ENCODE measurements at regions not wholly inside any gene's neighbourhood (a gene's known extent, or its start where the extent isn't known, plus 50 kb on each side); places are given as distances from the start of the nearest gene placed in this dataset.

- Histone ChIP-seq H3K36me3 (ENCODE audit: control insufficient read depth in 2 of 2, insufficient read depth in 2 of 2, low read length in 1 of 2) (no peaks in the 10 kb centered on the region), H3K4me3 (ENCODE audit: low read depth in 1 of 2, low read length in 2 of 2) (no peak overlapping the region), H3K27ac (ENCODE audit: low read depth in 2 of 2, low read length in 1 of 2) (no peak overlapping the region), H3K27me3 (ENCODE audit: control insufficient read depth in 1 of 2, insufficient read depth in 2 of 2, low read length in 2 of 2) (no peaks in the 10 kb centered on the region), H3K4me1 (ENCODE audit: control insufficient read depth in 2 of 2, insufficient read depth in 2 of 2, low read length in 1 of 2) (no peaks in the 10 kb centered on the region), H3K9me3 (ENCODE audit: control insufficient read depth in 2 of 2, insufficient read depth in 1 of 2, low read depth in 1 of 2, low read length in 1 of 2) (peaks cover 0 to 5% of the 10 kb centered on the region in 2 donors)
Measured at GRCh38 chr18:60319129-60319528, 53.4 kb downstream of the MC4R start.

GRCh38 chr18:60311676-60312360, 60.8 kb downstream of the MC4R start:
- H3K27me3 ChIP-seq (ENCODE audit: control insufficient read depth in 1 of 2, insufficient read depth in 2 of 2, low read length in 2 of 2) = no peaks in the 10 kb centered on the region
- H3K4me3 ChIP-seq (ENCODE audit: low read depth in 1 of 2, low read length in 2 of 2) = no peak overlapping the region
- H3K36me3 ChIP-seq (ENCODE audit: control insufficient read depth in 2 of 2, insufficient read depth in 2 of 2, low read length in 1 of 2) = no peaks in the 10 kb centered on the region
- no peaks in the 10 kb centered on the region for H3K9me3 ChIP-seq (ENCODE audit: control insufficient read depth in 2 of 2, insufficient read depth in 1 of 2, low read depth in 1 of 2, low read length in 1 of 2)
- 56 to 57% methylated on average over 1 of the region's 1 CpG for WGBS, 2 donors
- no peaks in the 10 kb centered on the region for H3K4me1 ChIP-seq (ENCODE audit: control insufficient read depth in 2 of 2, insufficient read depth in 2 of 2, low read length in 1 of 2)
- H3K27ac ChIP-seq (ENCODE audit: low read depth in 2 of 2, low read length in 1 of 2) = no peak overlapping the region

GRCh38 chr18:60295674-60296073, 76.9 kb downstream of the MC4R start:
- no peaks in the 10 kb centered on the region for H3K9me3 ChIP-seq (ENCODE audit: control insufficient read depth in 2 of 2, insufficient read depth in 1 of 2, low read depth in 1 of 2, low read length in 1 of 2)
- H3K27me3 ChIP-seq (ENCODE audit: control insufficient read depth in 1 of 2, insufficient read depth in 2 of 2, low read length in 2 of 2) = no peaks in the 10 kb centered on the region
- H3K36me3 ChIP-seq (ENCODE audit: control insufficient read depth in 2 of 2, insufficient read depth in 2 of 2, low read length in 1 of 2) = no peaks in the 10 kb centered on the region
- no peaks in the 10 kb centered on the region for H3K4me1 ChIP-seq (ENCODE audit: control insufficient read depth in 2 of 2, insufficient read depth in 2 of 2, low read length in 1 of 2)
- 58 to 82% methylated on average over 4 of the region's 4 CpGs for WGBS, 2 donors
- no peak overlapping the region for H3K27ac ChIP-seq (ENCODE audit: low read depth in 2 of 2, low read length in 1 of 2)
- H3K4me3 ChIP-seq (ENCODE audit: low read depth in 1 of 2, low read length in 2 of 2) = no peak overlapping the region

GRCh38 chr18:60292186-60292585, 80.4 kb downstream of the MC4R start:
- H3K27me3 ChIP-seq (ENCODE audit: control insufficient read depth in 1 of 2, insufficient read depth in 2 of 2, low read length in 2 of 2) = no peaks in the 10 kb centered on the region
- WGBS, 2 donors = 90 to 92% methylated on average over 4 of the region's 4 CpGs
- no peak overlapping the region for H3K4me3 ChIP-seq (ENCODE audit: low read depth in 1 of 2, low read length in 2 of 2)
- H3K9me3 ChIP-seq (ENCODE audit: control insufficient read depth in 2 of 2, insufficient read depth in 1 of 2, low read depth in 1 of 2, low read length in 1 of 2) = no peaks in the 10 kb centered on the region
- no peaks in the 10 kb centered on the region for H3K36me3 ChIP-seq (ENCODE audit: control insufficient read depth in 2 of 2, insufficient read depth in 2 of 2, low read length in 1 of 2)
- no peak overlapping the region for H3K27ac ChIP-seq (ENCODE audit: low read depth in 2 of 2, low read length in 1 of 2)
- H3K4me1 ChIP-seq (ENCODE audit: control insufficient read depth in 2 of 2, insufficient read depth in 2 of 2, low read length in 1 of 2) = no peaks in the 10 kb centered on the region

- 32 to 43% methylated on average over 1 of the region's 1 CpG for WGBS, 2 donors
Measured at GRCh38 chr18:60279391-60279790, 93.2 kb downstream of the MC4R start.

GRCh38 chr18:60277855-60278480, 94.6 kb downstream of the MC4R start:
- Histone ChIP-seq H3K36me3 (ENCODE audit: control insufficient read depth in 2 of 2, insufficient read depth in 2 of 2, low read length in 1 of 2) (no peaks in the 10 kb centered on the region), H3K27me3 (ENCODE audit: control insufficient read depth in 1 of 2, insufficient read depth in 2 of 2, low read length in 2 of 2) (no peaks in the 10 kb centered on the region), H3K4me1 (ENCODE audit: control insufficient read depth in 2 of 2, insufficient read depth in 2 of 2, low read length in 1 of 2) (no peaks in the 10 kb centered on the region), H3K4me3 (ENCODE audit: low read depth in 1 of 2, low read length in 2 of 2) (no peak overlapping the region), H3K9me3 (ENCODE audit: control insufficient read depth in 2 of 2, insufficient read depth in 1 of 2, low read depth in 1 of 2, low read length in 1 of 2) (no peaks in the 10 kb centered on the region), H3K27ac (ENCODE audit: low read depth in 2 of 2, low read length in 1 of 2) (no peak overlapping the region)
- WGBS, 2 donors = 39 to 53% methylated on average over 4 of the region's 4 CpGs

More at GRCh38 chr18:60279391-60279790, 93.2 kb downstream of the MC4R start:
- no peaks in the 10 kb centered on the region for H3K36me3 ChIP-seq (ENCODE audit: control insufficient read depth in 2 of 2, insufficient read depth in 2 of 2, low read length in 1 of 2)
- H3K27ac ChIP-seq (ENCODE audit: low read depth in 2 of 2, low read length in 1 of 2) = no peak overlapping the region
- no peaks in the 10 kb centered on the region for H3K4me1 ChIP-seq (ENCODE audit: control insufficient read depth in 2 of 2, insufficient read depth in 2 of 2, low read length in 1 of 2)
- no peaks in the 10 kb centered on the region for H3K9me3 ChIP-seq (ENCODE audit: control insufficient read depth in 2 of 2, insufficient read depth in 1 of 2, low read depth in 1 of 2, low read length in 1 of 2)
- no peak overlapping the region for H3K4me3 ChIP-seq (ENCODE audit: low read depth in 1 of 2, low read length in 2 of 2)
- no peaks in the 10 kb centered on the region for H3K27me3 ChIP-seq (ENCODE audit: control insufficient read depth in 1 of 2, insufficient read depth in 2 of 2, low read length in 2 of 2)

GRCh38 chr18:60267391-60268058, 105.0 kb downstream of the MC4R start:
- Histone ChIP-seq H3K9me3 (ENCODE audit: control insufficient read depth in 2 of 2, insufficient read depth in 1 of 2, low read depth in 1 of 2, low read length in 1 of 2) (no peaks in the 10 kb centered on the region), H3K27ac (ENCODE audit: low read depth in 2 of 2, low read length in 1 of 2) (no peak overlapping the region), H3K27me3 (ENCODE audit: control insufficient read depth in 1 of 2, insufficient read depth in 2 of 2, low read length in 2 of 2) (no peaks in the 10 kb centered on the region), H3K36me3 (ENCODE audit: control insufficient read depth in 2 of 2, insufficient read depth in 2 of 2, low read length in 1 of 2) (no peaks in the 10 kb centered on the region), H3K4me1 (ENCODE audit: control insufficient read depth in 2 of 2, insufficient read depth in 2 of 2, low read length in 1 of 2) (no peaks in the 10 kb centered on the region), H3K4me3 (ENCODE audit: low read depth in 1 of 2, low read length in 2 of 2) (no peak overlapping the region)
- 83 to 85% methylated on average over 4 of the region's 4 CpGs for WGBS, 2 donors

- no peak overlapping the region for H3K27ac ChIP-seq (ENCODE audit: low read depth in 2 of 2, low read length in 1 of 2)
- H3K9me3 ChIP-seq (ENCODE audit: control insufficient read depth in 2 of 2, insufficient read depth in 1 of 2, low read depth in 1 of 2, low read length in 1 of 2) = no peaks in the 10 kb centered on the region
- 54 to 56% methylated on average over 5 of the region's 5 CpGs for WGBS, 2 donors
- H3K36me3 ChIP-seq (ENCODE audit: control insufficient read depth in 2 of 2, insufficient read depth in 2 of 2, low read length in 1 of 2) = no peaks in the 10 kb centered on the region
- H3K27me3 ChIP-seq (ENCODE audit: control insufficient read depth in 1 of 2, insufficient read depth in 2 of 2, low read length in 2 of 2) = no peaks in the 10 kb centered on the region
- no peaks in the 10 kb centered on the region for H3K4me1 ChIP-seq (ENCODE audit: control insufficient read depth in 2 of 2, insufficient read depth in 2 of 2, low read length in 1 of 2)
- no peak overlapping the region for H3K4me3 ChIP-seq (ENCODE audit: low read depth in 1 of 2, low read length in 2 of 2)
Measured at GRCh38 chr18:60266558-60266957, 106.0 kb downstream of the MC4R start.

GRCh38 chr18:60259052-60259681, 113.4 kb downstream of the MC4R start:
- 82 to 86% methylated on average over 6 of the region's 6 CpGs for WGBS, 2 donors
- no peaks in the 10 kb centered on the region for H3K36me3 ChIP-seq (ENCODE audit: control insufficient read depth in 2 of 2, insufficient read depth in 2 of 2, low read length in 1 of 2)
- no peak overlapping the region for H3K27ac ChIP-seq (ENCODE audit: low read depth in 2 of 2, low read length in 1 of 2)
- no peaks in the 10 kb centered on the region for H3K9me3 ChIP-seq (ENCODE audit: control insufficient read depth in 2 of 2, insufficient read depth in 1 of 2, low read depth in 1 of 2, low read length in 1 of 2)
- no peak overlapping the region for H3K4me3 ChIP-seq (ENCODE audit: low read depth in 1 of 2, low read length in 2 of 2)
- H3K4me1 ChIP-seq (ENCODE audit: control insufficient read depth in 2 of 2, insufficient read depth in 2 of 2, low read length in 1 of 2) = no peaks in the 10 kb centered on the region
- H3K27me3 ChIP-seq (ENCODE audit: control insufficient read depth in 1 of 2, insufficient read depth in 2 of 2, low read length in 2 of 2) = no peaks in the 10 kb centered on the region

Measured in esophagus (tissue), 2 donors.